ENCODE measurements at regions not wholly inside any gene's neighbourhood (a gene's known extent, or its start where the extent isn't known, plus 50 kb on each side); places are given as distances from the start of the nearest gene placed in this dataset.

GRCh38 chr4:65777270-65777669 is 107.0 kb upstream of the EPHA5 start:
- BruUV-seq (replicated peaks): no TSS peak
- TF ChIP-seq TEAD2 (CRISPR knock-in tag; IDR thresholded peaks at IDR 0.05) (no peak), TBP (CRISPR knock-in tag; IDR thresholded peaks at IDR 0.05) (no peak), ZBTB7B (CRISPR knock-in tag; IDR thresholded peaks at IDR 0.05) (no peak), ZNF121 (CRISPR knock-in tag; IDR thresholded peaks at IDR 0.05) (no peak), SALL2 (CRISPR knock-in tag; IDR thresholded peaks at IDR 0.05) (no peak), SRY (CRISPR knock-in tag; IDR thresholded peaks at IDR 0.05) (no peak), TBX3 (IDR thresholded peaks at IDR 0.05; ENCODE audit: borderline replicate concordance) (no peak), ZNF230 (CRISPR knock-in tag; IDR thresholded peaks at IDR 0.05) (no peak), ZNF672 (CRISPR knock-in tag; IDR thresholded peaks at IDR 0.05) (no peak), ZNF136 (CRISPR knock-in tag; IDR thresholded peaks at IDR 0.05; ENCODE audit: low read depth) (no peak), CCAR2 (optimal IDR thresholded peaks at IDR 0.05; ENCODE audit: low read depth, low read length) (no peak), STAT6 (CRISPR knock-in tag; IDR thresholded peaks at IDR 0.05; ENCODE audit: borderline replicate concordance) (no peak)
- TF ChIP-seq, protein P1, sequence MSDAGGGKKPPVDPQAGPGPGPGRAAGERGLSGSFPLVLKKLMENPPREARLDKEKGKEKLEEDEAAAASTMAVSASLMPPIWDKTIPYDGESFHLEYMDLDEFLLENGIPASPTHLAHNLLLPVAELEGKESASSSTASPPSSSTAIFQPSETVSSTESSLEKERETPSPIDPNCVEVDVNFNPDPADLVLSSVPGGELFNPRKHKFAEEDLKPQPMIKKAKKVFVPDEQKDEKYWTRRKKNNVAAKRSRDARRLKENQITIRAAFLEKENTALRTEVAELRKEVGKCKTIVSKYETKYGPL (CRISPR knock-in tag; IDR thresholded peaks at IDR 0.05): no peak
- TF ChIP-seq, protein P2, sequence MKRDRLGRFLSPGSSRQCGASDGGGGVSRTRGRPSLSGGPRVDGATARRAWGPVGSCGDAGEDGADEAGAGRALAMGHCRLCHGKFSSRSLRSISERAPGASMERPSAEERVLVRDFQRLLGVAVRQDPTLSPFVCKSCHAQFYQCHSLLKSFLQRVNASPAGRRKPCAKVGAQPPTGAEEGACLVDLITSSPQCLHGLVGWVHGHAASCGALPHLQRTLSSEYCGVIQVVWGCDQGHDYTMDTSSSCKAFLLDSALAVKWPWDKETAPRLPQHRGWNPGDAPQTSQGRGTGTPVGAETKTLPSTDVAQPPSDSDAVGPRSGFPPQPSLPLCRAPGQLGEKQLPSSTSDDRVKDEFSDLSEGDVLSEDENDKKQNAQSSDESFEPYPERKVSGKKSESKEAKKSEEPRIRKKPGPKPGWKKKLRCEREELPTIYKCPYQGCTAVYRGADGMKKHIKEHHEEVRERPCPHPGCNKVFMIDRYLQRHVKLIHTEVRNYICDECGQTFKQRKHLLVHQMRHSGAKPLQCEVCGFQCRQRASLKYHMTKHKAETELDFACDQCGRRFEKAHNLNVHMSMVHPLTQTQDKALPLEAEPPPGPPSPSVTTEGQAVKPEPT (CRISPR knock-in tag; IDR thresholded peaks at IDR 0.05; ENCODE audit: low read depth): no peak
- TF ChIP-seq, protein P3, sequence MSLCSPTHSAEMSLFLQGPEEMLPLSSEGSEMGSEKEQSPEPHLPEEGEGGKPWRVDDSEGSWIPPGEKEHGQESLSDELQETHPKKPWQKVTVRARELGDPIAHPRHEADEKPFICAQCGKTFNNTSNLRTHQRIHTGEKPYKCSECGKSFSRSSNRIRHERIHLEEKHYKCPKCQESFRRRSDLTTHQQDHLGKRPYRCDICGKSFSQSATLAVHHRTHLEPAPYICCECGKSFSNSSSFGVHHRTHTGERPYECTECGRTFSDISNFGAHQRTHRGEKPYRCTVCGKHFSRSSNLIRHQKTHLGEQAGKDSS (CRISPR knock-in tag; IDR thresholded peaks at IDR 0.05; ENCODE audit: borderline replicate concordance, low read depth): no peak
- TF ChIP-seq, protein P4, sequence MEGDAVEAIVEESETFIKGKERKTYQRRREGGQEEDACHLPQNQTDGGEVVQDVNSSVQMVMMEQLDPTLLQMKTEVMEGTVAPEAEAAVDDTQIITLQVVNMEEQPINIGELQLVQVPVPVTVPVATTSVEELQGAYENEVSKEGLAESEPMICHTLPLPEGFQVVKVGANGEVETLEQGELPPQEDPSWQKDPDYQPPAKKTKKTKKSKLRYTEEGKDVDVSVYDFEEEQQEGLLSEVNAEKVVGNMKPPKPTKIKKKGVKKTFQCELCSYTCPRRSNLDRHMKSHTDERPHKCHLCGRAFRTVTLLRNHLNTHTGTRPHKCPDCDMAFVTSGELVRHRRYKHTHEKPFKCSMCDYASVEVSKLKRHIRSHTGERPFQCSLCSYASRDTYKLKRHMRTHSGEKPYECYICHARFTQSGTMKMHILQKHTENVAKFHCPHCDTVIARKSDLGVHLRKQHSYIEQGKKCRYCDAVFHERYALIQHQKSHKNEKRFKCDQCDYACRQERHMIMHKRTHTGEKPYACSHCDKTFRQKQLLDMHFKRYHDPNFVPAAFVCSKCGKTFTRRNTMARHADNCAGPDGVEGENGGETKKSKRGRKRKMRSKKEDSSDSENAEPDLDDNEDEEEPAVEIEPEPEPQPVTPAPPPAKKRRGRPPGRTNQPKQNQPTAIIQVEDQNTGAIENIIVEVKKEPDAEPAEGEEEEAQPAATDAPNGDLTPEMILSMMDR (CRISPR knock-in tag; IDR thresholded peaks at IDR 0.05): no peak

More at GRCh38 chr4:65777270-65777669, 107.0 kb upstream of the EPHA5 start:
- Histone ChIP-seq H3K4me2 (ENCODE audit: low read depth, low read length) (no peak overlapping the region), H3K9me3 (ENCODE audit: low read length) (peaks cover 20% of the 10 kb centered on the region), H3K4me3 (replicated peaks in 1 of 3; ENCODE audit: insufficient read depth in 1 of 3, low read depth in 2 of 3, low read length in 3 of 3) (no peak overlapping the region), H3K79me2 (ENCODE audit: insufficient read depth, low read length) (no peaks in the 10 kb centered on the region), H2AFZ (ENCODE audit: low read length) (no peak overlapping the region), H3K9ac (ENCODE audit: insufficient read depth, low read depth, low read length) (no peak overlapping the region), H3K27ac (ENCODE audit: extremely low read length, insufficient read depth, low read length) (no peak overlapping the region), H3K4me1 (ENCODE audit: insufficient read depth, low read length) (no peaks in the 10 kb centered on the region), H4K20me1 (ENCODE audit: insufficient read depth, low read length) (no peaks in the 10 kb centered on the region), H3K36me3 (replicated peaks in 1 of 2; ENCODE audit: control insufficient read depth in 1 of 2, insufficient read depth in 2 of 2, low read length in 2 of 2) (no peaks in the 10 kb centered on the region), H3K27me3 (ENCODE audit: control insufficient read depth in 1 of 2, insufficient read depth in 2 of 2, low read length in 2 of 2) (0 out of 5 replicates have a peak, but pooled peaks cover 0 to 3% of the 10 kb centered on the region in 2 experiments)
- no peak for DNase-seq (ENCODE audit: low spot score)
- ChIA-PET CTCF (ENCODE audit: low intra/inter-chr PET ratio, low total read pairs) (no interaction called here), POLR2A (no interaction called here)
- intact Hi-C loops (cut with micrococcal nuclease; ENCODE audit: unreplicated experiment) (no loop called here), in situ Hi-C loops (cut with HindIII; ENCODE audit: extremely low pct_ligation_motif_present, low pct_unique_long_range_greater_than_20kb) (no loop called here)
- 0% methylated on average over 1 of the region's 1 CpG for WGBS (ENCODE audit: low lambda C conversion rate)
- ATAC-seq: no peak
- FAIRE-seq: no peak

Data from HepG2 (cell line).